Lung microvascular endothelial cell (primary cell): ENCODE measurements at regions not wholly inside any gene's neighbourhood (a gene's known extent, or its start where the extent isn't known, plus 50 kb on each side); places are given as distances from the start of the nearest gene placed in this dataset.
A peak's percentile ranks its signal among the peaks of the same experiment; 100 is the strongest.
"Not testable (repeated sequence)": the region's sequence is repeated elsewhere in the genome, so short reads cannot be mapped to it uniquely, and the experiment has no call there.

Experiments used
- DNase-seq, 2 donors: peaks; one replicate each; pipeline versions ENCODE4 v3.0.0 to v3.0.0-alpha.2; 2010; ENCODE audit warnings: low read depth in 2 of 2

- no peak for DNase-seq
Observed at GRCh38 chrX:13386636-13387035, 66.8 kb upstream of the ATXN3L start.

- DNase-seq, result no peak
Observed at GRCh38 chrX:13386092-13386491, 66.2 kb upstream of the ATXN3L start.

GRCh38 chrX:13383907-13384306 lies 64.1 kb upstream of the ATXN3L start:
- DNase-seq, result no peak

GRCh38 chrX:13381514-13381913 lies 61.7 kb upstream of the ATXN3L start:
- no peak for DNase-seq

- DNase-seq, result peak in 1 of 2 donors; percentile 64
Observed at GRCh38 chrX:13380211-13380610, 60.4 kb upstream of the ATXN3L start.

- not testable (repeated sequence) for DNase-seq
Observed at GRCh38 chrX:13378562-13379518, 59.0 kb upstream of the ATXN3L start.

- DNase-seq, result no peak
Observed at GRCh38 chrX:13377550-13377934, 57.7 kb upstream of the ATXN3L start.

GRCh38 chrX:13376857-13377549 lies 57.1 kb upstream of the ATXN3L start:
- DNase-seq, result peak in 1 of 2 donors; percentile 47

- not testable (repeated sequence) for DNase-seq
Observed at GRCh38 chrX:13375596-13375995, 55.7 kb upstream of the ATXN3L start.

- no peak for DNase-seq
Observed at GRCh38 chrX:13374364-13374763, 54.5 kb upstream of the ATXN3L start.

GRCh38 chrX:13373431-13374187 lies 53.8 kb upstream of the ATXN3L start:
- DNase-seq, result peak in 1 of 2 donors; percentile 82

GRCh38 chrX:13373027-13373426 lies 53.2 kb upstream of the ATXN3L start:
- no peak for DNase-seq

GRCh38 chrX:13372203-13372980 lies 52.5 kb upstream of the ATXN3L start:
- DNase-seq, result peak; percentile 15 to 22

GRCh38 chrX:13371186-13371585 lies 51.3 kb upstream of the ATXN3L start:
- no peak for DNase-seq

- no peak for DNase-seq
Observed at GRCh38 chrX:13370713-13371112, 50.9 kb upstream of the ATXN3L start.
